OCI-LY1 (cell line): ENCODE measurements at regions not wholly inside any gene's neighbourhood (a gene's known extent, or its start where the extent isn't known, plus 50 kb on each side); places are given as distances from the start of the nearest gene placed in this dataset.
"Not testable (repeated sequence)": the region's sequence is repeated elsewhere in the genome, so short reads cannot be mapped to it uniquely, and the experiment has no call there.

Experiments
- CTCF ChIP-seq: fragments of 200-600 bp; sonication (generic), shearing (Covaris generic); IDR thresholded peaks from 2 replicates; pipeline ENCODE4 v1.5.1; 2017; ENCODE audit warnings: mild to moderate bottlenecking, antibody characterized with exemption, low read length, moderate library complexity, mixed read lengths
- EZH2 ChIP-seq: fragments of 200-600 bp; sonication (generic), shearing (Covaris generic); IDR thresholded peaks from 2 replicates; pipeline ENCODE4 v1.8.0; 2017; ENCODE audit warnings: borderline replicate concordance, mixed run types, mild to moderate bottlenecking, antibody characterized with exemption, low read length, moderate library complexity, mixed read lengths

DNA sequence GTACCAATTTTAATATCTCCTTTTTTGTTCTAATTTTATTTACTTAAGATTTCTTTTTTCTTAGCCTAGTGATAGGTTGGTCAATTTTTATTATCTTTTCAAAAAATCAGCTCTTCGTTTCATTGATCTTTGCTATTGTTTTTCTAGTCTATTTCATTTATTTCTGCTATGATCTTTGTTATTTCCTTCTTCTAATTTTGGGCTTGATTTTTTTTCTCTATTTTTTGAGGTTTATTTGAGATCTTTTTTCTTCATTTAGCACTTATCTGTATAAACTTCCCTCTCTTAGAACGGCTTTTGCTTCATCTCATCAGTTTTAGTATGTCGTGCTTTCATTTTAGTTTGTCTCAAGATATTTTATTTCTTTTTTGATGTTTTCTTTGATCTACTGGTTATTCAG lies 456.1 kb downstream of the SPATA31A1 start:
- TF ChIP-seq CTCF, EZH2: not testable (repeated sequence)
